NCI-H345 treated with DMSO at 0.1 percent for 48 hours (cell line): ENCODE measurements at regions not wholly inside any gene's neighbourhood (a gene's known extent, or its start where the extent isn't known, plus 50 kb on each side); places are given as distances from the start of the nearest gene placed in this dataset.
"Not testable (repeated sequence)": the region's sequence is repeated elsewhere in the genome, so short reads cannot be mapped to it uniquely, and the experiment has no call there.

Experiments
- DNase-seq: peaks from one replicate; lab custom pipeline; 2025; ENCODE audit not compliant: unreplicated experiment; lab: John Stamatoyannopoulos, UW

GRCh38 chr6:71049198-71049770 is 92.4 kb upstream of the B3GAT2 start:
- DNase-seq, result no peak

- DNase-seq, result no peak
Measured at GRCh38 chr6:71053475-71053874, 96.6 kb upstream of the B3GAT2 start.

GRCh38 chr6:71056656-71057055 is 99.8 kb upstream of the B3GAT2 start:
- DNase-seq, result no peak

- DNase-seq, result no peak
Measured at GRCh38 chr6:71066153-71066552, 109.3 kb upstream of the B3GAT2 start.

- no peak for DNase-seq
Measured at GRCh38 chr6:71067816-71068215, 111.0 kb upstream of the B3GAT2 start.

GRCh38 chr6:71072508-71072907 is 115.6 kb upstream of the B3GAT2 start:
- no peak for DNase-seq

GRCh38 chr6:71077655-71078054 is 120.8 kb upstream of the B3GAT2 start:
- DNase-seq, result no peak

GRCh38 chr6:71079677-71080076 is 122.8 kb upstream of the B3GAT2 start:
- no peak for DNase-seq

GRCh38 chr6:71080133-71080532 is 123.3 kb upstream of the B3GAT2 start:
- DNase-seq, result no peak

GRCh38 chr6:71080826-71081225 is 124.0 kb upstream of the B3GAT2 start:
- no peak for DNase-seq

GRCh38 chr6:71082033-71082650 is 125.3 kb upstream of the B3GAT2 start:
- no peak for DNase-seq

- no peak for DNase-seq
Measured at GRCh38 chr6:71083308-71083820, 126.5 kb upstream of the B3GAT2 start.

- DNase-seq, result no peak
Measured at GRCh38 chr6:71088166-71088565, 131.3 kb upstream of the B3GAT2 start.

- DNase-seq, result no peak
Measured at GRCh38 chr6:71090217-71090616, 133.4 kb upstream of the B3GAT2 start.

GRCh38 chr6:71091167-71091566 is 134.3 kb upstream of the B3GAT2 start:
- DNase-seq, result no peak

GRCh38 chr6:71091956-71092355 is 135.1 kb upstream of the B3GAT2 start:
- DNase-seq, result no peak

- DNase-seq, result not testable (repeated sequence)
Measured at GRCh38 chr6:71097264-71097663, 140.4 kb upstream of the B3GAT2 start.

- no peak for DNase-seq
Measured at GRCh38 chr6:71099649-71100048, 142.8 kb upstream of the B3GAT2 start.

- no peak for DNase-seq
Measured at GRCh38 chr6:71103130-71103529, 146.3 kb upstream of the B3GAT2 start.

- no peak for DNase-seq
Measured at GRCh38 chr6:71103641-71104040, 146.8 kb upstream of the B3GAT2 start.

GRCh38 chr6:71106276-71106675 is 149.4 kb upstream of the B3GAT2 start:
- no peak for DNase-seq

- peak; percentile 20 for DNase-seq
Measured at GRCh38 chr6:71107911-71108420, 151.1 kb upstream of the B3GAT2 start.

GRCh38 chr6:71114544-71114943 is 157.7 kb upstream of the B3GAT2 start:
- peak; percentile 9 for DNase-seq
